GDM1 (cell line): ENCODE measurements at regions not wholly inside any gene's neighbourhood (a gene's known extent, or its start where the extent isn't known, plus 50 kb on each side); places are given as distances from the start of the nearest gene placed in this dataset.
"Not testable (repeated sequence)": the region's sequence is repeated elsewhere in the genome, so short reads cannot be mapped to it uniquely, and the experiment has no call there.

ENCODE experiments used
- DNase-seq: peaks from one replicate; lab custom pipeline; 2025; lab: John Stamatoyannopoulos, UW

DNA sequence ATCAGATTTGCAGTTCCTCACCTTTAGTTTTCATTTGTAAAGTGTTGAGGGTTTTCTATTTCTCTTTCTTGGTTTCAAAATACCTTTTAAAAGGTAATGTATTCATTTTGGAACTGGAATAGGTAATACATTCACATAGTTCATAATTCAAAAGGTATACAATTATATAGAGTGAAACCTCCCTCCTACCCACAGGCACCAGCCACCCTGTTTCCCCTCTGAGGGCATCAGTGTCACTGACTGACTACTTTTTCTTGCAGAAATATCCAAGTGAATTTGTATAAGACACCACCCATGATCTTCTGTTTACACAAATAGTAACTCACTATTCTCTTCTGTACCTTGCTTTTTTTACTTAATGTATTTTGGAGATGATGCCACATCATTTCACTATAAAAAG is 139.6 kb upstream of the EGLN3 start:
- no peak for DNase-seq

DNA sequence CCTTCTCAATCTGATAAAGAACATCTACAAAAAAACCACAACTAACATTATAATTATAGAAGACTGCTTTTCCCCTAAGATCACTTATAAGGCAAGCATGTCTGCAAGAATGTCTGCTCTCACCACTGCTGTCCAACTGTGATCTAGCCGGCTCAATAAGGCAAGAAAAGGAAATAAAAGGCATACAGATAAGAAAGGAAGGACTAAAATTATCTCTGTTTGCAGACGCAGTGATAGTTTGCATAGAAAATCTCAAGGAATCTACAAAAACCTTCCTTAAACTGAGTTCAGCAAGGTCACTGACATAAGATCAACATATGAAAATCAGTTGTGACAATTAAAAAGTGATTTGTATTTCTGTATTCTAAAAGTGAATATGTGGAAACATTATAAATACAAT is 138.0 kb upstream of the EGLN3 start:
- no peak for DNase-seq

DNA sequence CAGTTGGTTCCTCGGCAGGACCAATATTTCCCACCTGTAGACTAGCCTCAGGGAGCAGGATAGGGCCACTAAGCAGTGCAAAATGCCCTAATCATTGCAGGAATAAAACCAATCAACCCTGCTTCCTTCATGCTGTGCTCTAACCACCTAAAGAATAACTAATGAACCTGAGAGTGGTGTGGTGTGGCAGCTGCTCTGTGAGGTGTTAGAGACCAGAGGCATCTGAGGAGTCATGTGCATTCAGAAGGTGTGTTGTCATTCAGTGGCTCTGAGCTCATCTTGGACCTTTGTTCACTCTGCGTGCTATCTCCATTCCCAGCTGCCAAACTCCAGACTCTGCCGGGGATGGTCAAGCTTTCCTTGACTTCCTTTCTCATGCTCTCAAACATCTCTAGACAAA is 136.7 kb upstream of the EGLN3 start:
- no peak for DNase-seq

DNA sequence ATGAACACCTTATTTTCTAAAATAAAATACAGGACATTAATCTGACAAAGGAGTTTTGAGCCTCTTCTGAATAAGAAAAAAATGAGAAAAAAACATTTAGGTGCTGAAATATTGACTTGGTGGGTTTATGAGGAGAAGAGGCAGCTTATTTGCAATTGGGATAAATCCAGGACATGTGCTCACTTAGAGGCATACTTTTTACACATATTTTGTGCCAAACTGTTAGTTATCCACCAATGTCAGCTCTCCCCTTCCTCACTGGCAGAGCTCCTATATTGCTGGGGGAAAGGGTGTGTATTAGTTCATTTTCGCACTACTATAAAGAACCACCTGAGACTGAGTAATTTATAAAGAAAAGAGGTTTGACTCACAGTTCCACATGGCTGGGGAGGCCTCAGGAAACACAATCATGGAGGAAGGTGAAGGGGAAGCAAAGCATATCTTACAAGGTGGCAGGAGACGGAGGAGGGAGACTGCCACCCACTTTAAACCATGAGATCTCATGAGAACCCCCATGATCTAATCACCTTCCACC is 135.4 kb upstream of the EGLN3 start:
- no peak for DNase-seq

DNA sequence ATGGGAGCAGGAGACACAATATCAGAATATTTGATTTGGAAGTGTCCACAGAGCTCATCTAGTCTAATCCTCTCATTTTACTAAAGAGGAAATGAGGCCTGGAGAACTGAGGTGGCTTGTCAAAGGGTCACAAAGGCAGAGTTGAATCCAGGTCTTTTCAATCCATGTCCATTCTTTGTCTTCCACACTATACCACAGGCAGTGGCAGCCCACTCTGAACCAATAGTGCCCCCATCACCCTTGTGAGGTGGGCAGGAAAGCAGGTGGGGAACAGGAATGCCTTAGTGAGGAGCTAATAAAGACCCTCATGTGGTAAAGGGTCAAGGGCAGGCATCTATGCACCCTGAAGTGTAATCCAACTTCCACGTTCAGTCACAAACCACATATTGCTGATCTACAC is 134.8 kb upstream of the EGLN3 start:
- no peak for DNase-seq

- no peak for DNase-seq
Observed at GRCh38 chr14:34081576-34082136, 130.8 kb upstream of the EGLN3 start.

- no peak for DNase-seq
Observed at GRCh38 chr14:34081101-34081575, 130.3 kb upstream of the EGLN3 start.

GRCh38 chr14:34079643-34080042 is 128.8 kb upstream of the EGLN3 start:
- DNase-seq = not testable (repeated sequence)

DNA sequence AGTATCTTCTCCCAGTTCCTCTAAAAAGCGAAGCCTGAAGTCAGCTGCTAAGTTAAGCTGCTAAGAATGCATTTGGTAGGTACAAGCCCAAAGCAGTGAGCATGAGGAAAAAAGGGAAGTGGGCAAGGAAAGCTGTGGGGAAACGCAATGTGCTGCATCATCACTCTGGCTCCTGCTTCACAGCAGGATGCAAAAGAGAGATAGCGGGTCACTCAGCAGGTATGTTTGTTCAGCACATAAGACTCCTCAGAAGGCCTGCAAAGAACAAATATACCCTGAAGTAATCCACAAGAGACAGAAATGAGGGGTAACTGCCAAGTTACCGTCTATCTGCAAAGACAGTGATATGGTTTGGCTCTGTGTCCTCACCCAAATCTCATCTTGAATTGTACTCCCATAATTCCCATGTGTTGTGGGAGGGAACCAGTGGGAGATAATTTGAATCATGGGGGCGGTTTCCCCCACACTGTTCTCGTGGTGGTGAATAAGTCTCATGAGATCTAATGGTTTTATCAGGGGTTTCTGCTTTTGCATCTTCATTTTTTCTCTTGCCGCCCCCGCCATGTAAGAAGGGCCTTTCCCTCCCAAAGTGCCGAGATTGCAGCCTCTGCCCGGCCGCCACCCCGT is 127.4 kb upstream of the EGLN3 start:
- peak; percentile 90 for DNase-seq

DNA sequence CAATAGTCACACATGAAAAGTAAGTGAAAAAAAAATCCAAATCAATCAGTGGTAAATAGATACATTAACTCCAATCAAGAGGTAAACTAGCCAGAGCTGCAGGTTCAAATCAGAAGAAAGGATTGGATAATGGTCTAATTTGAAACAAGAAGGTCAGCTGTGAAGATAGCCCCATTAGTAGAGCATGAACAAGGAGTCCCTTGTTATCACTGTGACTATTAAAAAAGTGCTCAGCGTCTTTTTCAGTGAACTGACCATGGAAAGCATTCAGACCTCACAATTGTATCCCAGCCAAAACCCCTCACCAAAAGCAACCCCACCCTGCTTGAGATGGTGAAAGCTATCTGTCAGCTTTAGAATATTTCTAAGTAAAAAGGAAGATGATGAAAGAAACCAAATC is 125.0 kb upstream of the EGLN3 start:
- no peak for DNase-seq

- DNase-seq = peak; percentile 33
Observed at GRCh38 chr14:34075042-34075744, 124.3 kb upstream of the EGLN3 start.

DNA sequence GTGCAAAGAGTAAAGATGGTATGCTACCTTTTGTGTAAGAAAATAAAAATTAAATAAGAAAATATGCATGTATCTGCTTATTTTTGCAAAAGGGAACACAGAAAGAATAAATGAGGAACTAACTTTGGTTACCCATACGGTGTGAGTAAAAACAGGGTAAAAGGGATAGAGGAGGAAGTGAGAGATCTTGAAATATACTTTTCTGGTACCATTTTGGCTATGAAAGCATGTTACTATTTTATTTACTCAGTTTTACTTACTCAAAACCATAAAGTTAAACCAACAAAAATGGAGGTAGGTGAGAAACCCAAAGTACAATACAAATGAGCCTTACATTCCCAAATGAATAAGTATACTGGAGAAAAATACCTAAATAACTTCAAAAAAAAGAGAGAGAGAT is 122.0 kb upstream of the EGLN3 start:
- DNase-seq = no peak

GRCh38 chr14:34072401-34072800 is 121.5 kb upstream of the EGLN3 start:
- DNase-seq = no peak

DNA sequence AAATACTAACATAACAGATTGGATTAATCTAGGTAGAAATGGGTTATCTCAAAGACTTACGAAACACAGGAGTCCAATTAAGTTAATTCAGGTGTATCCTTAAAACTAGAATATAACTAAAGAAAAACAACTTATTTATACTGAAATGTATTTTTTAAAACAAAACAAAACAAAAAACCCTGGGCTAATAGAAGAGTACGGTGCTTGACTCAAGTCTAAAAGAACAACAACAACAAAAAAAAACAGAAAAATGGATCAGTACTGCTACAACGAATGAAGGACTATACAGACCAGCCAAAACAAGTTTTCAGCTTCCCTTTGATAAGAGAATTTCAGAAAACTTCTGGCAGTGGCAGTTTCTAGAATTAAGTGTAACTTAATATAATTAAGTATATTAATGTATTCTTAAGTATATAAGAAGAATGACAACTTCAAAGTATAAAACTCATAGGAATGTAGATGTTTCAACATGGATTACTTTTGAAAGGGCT is 120.1 kb upstream of the EGLN3 start:
- DNase-seq = no peak

GRCh38 chr14:34069854-34070582 is 119.1 kb upstream of the EGLN3 start:
- DNase-seq = no peak

- no peak for DNase-seq
Observed at GRCh38 chr14:34067587-34067986, 116.7 kb upstream of the EGLN3 start.

DNA sequence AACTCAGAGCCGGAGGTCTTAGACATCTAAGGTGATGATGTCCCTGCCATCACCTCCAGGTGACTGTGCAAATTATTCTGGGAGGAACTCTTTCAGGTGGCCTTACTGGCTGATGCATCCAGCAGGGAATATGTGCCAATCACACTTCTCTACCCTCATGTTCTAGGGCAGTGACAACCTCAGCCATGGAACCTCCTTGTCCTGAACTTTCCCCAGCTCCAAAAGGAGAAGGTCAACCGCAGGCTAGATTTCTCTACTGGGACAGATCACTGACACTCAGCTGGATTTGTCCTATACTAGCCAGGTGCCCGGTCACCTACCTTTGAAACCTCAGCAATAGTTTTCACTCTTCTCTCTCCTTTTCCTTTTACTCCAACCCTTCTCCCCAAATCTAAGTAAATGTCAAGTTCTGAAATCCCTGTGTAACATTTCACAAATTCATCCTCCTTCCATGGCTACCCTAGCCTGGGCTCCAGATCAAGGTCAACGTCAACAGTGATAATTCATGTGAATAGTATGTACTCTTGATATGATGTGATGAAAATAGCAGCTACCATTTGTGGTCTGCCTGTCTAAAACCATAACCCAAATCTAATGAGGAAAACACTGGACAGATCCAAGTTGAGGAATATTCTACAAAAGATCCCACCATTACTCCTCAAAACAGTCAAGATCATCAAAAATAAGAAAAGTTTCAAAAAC is 115.0 kb upstream of the EGLN3 start:
- DNase-seq = no peak

DNA sequence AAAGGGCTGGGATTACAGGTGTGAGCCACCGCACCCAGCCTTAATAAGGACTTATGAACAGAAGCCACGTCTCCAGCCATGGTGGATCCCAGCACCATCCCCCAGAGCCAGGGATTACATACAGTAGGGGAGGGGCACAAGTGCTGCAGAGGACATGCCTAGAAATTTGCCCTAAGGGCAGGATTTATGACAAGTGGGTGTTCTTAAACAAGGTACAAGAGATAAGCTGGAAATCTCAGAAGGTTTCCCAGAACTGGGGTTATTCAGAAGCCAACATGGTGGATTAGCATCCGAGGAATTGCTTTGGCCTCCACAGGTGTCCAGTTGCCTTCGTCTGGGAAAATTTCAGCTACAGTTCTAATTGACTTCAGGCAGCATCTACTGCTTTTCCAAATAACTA is 114.4 kb upstream of the EGLN3 start:
- no peak for DNase-seq

- no peak for DNase-seq
Observed at GRCh38 chr14:34064349-34064748, 113.5 kb upstream of the EGLN3 start.

DNA sequence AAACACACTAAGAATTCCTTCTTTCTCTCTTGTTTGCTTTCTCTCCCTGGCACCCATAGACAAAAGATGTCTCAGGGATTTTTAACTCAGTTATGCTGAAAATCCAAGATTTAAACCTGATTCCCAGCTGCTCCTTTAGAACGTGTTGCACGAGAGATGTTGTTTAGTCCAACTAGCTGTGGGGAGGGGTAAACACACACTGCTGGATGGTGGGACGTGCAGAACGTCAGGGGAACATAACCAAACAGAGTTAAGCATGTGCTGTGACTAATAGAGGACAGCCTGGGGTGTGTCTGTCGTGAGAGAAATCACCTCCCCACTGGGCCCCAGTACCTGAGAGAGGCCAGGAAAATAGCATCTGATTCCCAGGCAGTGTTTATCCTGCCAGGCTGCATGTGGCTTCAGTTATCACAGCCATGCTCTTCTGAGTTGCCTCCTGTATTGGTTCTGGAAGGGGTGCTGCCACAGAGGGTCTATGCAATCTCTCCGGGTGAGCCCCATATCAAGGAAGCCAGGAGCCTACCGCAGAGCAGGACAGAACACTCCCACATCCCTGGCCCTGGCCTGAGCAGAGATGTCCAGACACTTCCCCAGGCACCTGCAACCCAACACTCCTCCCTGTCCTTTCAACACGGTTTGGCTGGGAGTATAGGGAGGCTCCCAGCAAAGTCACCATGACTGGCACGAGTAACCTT is 112.7 kb upstream of the EGLN3 start:
- no peak for DNase-seq

- no peak for DNase-seq
Observed at GRCh38 chr14:34063042-34063441, 112.2 kb upstream of the EGLN3 start.
